Fibroblast of lung (primary cell): ENCODE measurements at regions not wholly inside any gene's neighbourhood (a gene's known extent, or its start where the extent isn't known, plus 50 kb on each side); places are given as distances from the start of the nearest gene placed in this dataset.

ENCODE experiments used
- DNase-seq, 2 donors: peaks; one replicate each; pipeline versions ENCODE4 v3.0.0 to v3.0.0-alpha.2; 2010; ENCODE audit warnings: low read depth in 2 of 2
- H2AFZ ChIP-seq: 2 replicates; pipeline ENCODE4 v1.5.1; 2012; ENCODE audit warnings: low read length, control low read depth, inconsistent platforms
- H3K27ac ChIP-seq: 2 replicates; pipeline ENCODE4 v1.5.1; 2011; ENCODE audit warnings: low read length, control low read depth; ENCODE audit not compliant: insufficient read depth
- H3K27me3 ChIP-seq: 2 replicates; pipeline ENCODE4 v1.5.1; 2011; ENCODE audit warnings: mild to moderate bottlenecking, low read length; ENCODE audit not compliant: control insufficient read depth, insufficient read depth
- H3K36me3 ChIP-seq: 2 replicates; pipeline ENCODE4 v1.5.1; 2011; ENCODE audit warnings: low read length; ENCODE audit not compliant: control insufficient read depth, insufficient read depth
- H3K4me1 ChIP-seq: 2 replicates; pipeline ENCODE4 v1.5.1; 2011; ENCODE audit warnings: low read length; ENCODE audit not compliant: control insufficient read depth, insufficient read depth; ENCODE audit errors: extremely low read depth
- H3K4me2 ChIP-seq: 2 replicates; pipeline ENCODE4 v1.5.1; 2011; ENCODE audit warnings: low read length, control low read depth; ENCODE audit not compliant: insufficient read depth; ENCODE audit errors: extremely low read depth
- H3K4me3 ChIP-seq, 4 experiments: fragments of 200-600 bp in 1 of 4; sonication (generic) in 1 of 4; replicated peaks in 1 of 4; 2 replicates each; pipeline ENCODE4 v1.5.1; 2011 to 2016; ENCODE audit warnings: low read length in 4 of 4, low read depth in 3 of 4, mild to moderate bottlenecking in 3 of 4, control low read depth in 2 of 4, inconsistent platforms in 1 of 4, mixed read lengths in 1 of 4; ENCODE audit not compliant: insufficient read depth in 1 of 4; ENCODE audit errors: control extremely low read depth in 1 of 4
- H3K79me2 ChIP-seq: 2 replicates; pipeline ENCODE4 v1.5.1; 2012; ENCODE audit warnings: mild to moderate bottlenecking, low read length, inconsistent platforms; ENCODE audit not compliant: control insufficient read depth, insufficient read depth
- H3K9ac ChIP-seq: 2 replicates; pipeline ENCODE4 v1.5.1; 2011; ENCODE audit warnings: mild to moderate bottlenecking, low read length, control low read depth; ENCODE audit not compliant: insufficient read depth
- H3K9me3 ChIP-seq: 2 replicates; pipeline ENCODE4 v1.5.1; 2012; ENCODE audit warnings: low read depth, low read length; ENCODE audit not compliant: control insufficient read depth, insufficient read depth
- H4K20me1 ChIP-seq: 2 replicates; pipeline ENCODE4 v1.5.1; 2011; ENCODE audit warnings: low read length; ENCODE audit not compliant: control insufficient read depth, insufficient read depth; ENCODE audit errors: extremely low read depth
- EZH2 ChIP-seq: IDR thresholded peaks from 2 replicates; pipeline ENCODE4 v1.5.1; 2012; ENCODE audit warnings: low read length, control low read depth, mild to moderate bottlenecking; ENCODE audit errors: missing control alignments
- TF ChIP-seq, protein P1 (sequence below), 2 donors: IDR thresholded peaks in 1 of 2; conservative IDR thresholded peaks in 1 of 2; 1 replicate in 1 of 2; 2 replicates in 1 of 2; pipeline ENCODE4 v1.5.1; 2011 to 2012; ENCODE audit warnings: low read length in 2 of 2, control low read depth in 1 of 2, inconsistent platforms in 1 of 2, low read depth in 1 of 2, mild to moderate bottlenecking in 1 of 2

DNA sequence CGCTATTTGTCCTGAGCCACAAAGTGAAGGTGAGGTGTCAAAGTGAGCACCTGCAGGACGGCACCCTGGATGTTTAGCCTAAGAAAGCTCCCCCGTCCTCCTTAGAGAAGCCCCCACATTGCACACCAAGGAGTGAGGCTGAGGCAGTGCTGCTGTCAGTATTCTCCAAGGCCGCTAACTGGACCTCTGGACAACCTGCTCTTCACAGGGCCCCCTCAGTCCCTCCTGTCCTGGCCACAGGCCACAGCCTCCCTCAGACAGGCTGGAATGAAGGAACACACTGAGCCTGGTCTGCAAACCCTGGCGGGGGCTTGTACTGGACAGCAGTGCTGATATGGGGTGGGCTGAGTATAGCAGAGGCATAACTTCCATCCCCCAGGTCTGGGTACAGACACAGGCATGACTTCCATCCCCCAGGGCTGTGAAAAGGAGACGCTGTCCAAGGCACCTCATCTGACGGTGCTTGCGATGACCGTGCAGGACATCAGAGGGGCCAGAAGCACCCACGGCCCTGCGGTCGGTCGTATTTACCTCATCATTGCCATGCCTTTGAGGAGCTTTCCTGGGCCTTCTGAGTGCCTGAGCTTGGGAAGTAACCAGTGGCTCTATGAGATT is 82.4 kb upstream of the DIO3 start:
- DNase-seq, result no peak
- Histone ChIP-seq H3K36me3 (no peaks in the 10 kb centered on the region), H3K9me3 (no peaks in the 10 kb centered on the region), H3K4me3 (no peak overlapping the region), H3K4me2 (no peak overlapping the region), H3K27ac (no peak overlapping the region), H3K79me2 (no peaks in the 10 kb centered on the region), H2AFZ (no peak overlapping the region), H3K9ac (no peak overlapping the region), H3K4me1 (peaks cover 4% of the 10 kb centered on the region), H3K27me3 (no peaks in the 10 kb centered on the region), H4K20me1 (no peaks in the 10 kb centered on the region)
- TF ChIP-seq, protein P1, sequence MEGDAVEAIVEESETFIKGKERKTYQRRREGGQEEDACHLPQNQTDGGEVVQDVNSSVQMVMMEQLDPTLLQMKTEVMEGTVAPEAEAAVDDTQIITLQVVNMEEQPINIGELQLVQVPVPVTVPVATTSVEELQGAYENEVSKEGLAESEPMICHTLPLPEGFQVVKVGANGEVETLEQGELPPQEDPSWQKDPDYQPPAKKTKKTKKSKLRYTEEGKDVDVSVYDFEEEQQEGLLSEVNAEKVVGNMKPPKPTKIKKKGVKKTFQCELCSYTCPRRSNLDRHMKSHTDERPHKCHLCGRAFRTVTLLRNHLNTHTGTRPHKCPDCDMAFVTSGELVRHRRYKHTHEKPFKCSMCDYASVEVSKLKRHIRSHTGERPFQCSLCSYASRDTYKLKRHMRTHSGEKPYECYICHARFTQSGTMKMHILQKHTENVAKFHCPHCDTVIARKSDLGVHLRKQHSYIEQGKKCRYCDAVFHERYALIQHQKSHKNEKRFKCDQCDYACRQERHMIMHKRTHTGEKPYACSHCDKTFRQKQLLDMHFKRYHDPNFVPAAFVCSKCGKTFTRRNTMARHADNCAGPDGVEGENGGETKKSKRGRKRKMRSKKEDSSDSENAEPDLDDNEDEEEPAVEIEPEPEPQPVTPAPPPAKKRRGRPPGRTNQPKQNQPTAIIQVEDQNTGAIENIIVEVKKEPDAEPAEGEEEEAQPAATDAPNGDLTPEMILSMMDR (conservative IDR thresholded peaks at IDR 0.05 in 1 of 2, IDR thresholded peaks at IDR 0.05 in 1 of 2; ENCODE audit: low read depth in 1 of 2, low read length in 2 of 2), result no peak
- no peak for TF ChIP-seq EZH2

DNA sequence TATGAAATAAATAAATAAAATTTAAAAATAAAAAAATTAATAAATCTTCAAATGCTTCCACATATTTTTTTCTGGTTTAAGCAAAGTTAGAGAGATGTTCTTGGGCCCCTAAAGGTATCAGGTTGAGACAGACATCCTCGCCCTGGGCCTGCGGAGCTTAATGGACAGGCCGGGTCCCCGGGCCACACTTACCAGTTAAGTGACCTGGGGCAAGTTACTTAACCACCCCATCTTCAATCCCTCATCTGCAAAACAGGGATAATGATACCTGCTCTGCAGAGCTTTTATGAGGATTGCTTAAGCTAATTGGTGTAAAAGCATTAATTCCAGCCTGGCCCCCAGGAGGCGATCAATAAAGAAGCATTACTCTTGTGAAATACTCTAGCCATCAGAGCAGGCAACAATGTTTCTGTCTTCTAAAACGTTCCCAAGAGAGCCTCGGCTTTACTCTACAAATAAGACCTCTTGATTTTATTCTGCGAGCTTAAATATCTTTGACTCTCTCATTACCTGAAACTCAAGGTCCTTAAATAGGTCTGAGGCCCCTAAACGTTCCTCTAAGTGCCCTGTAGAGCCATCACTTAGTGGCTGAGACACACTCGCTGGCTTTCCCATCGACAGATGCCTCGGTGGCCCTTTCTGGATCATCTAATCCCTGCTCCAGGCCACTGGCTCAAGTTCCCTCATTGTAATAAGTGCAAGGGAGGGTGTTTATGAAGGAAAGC is 81.1 kb upstream of the DIO3 start:
- no peaks in the 10 kb centered on the region for H4K20me1 ChIP-seq
- no peaks in the 10 kb centered on the region for H3K36me3 ChIP-seq
- no peak for DNase-seq
- H3K27ac ChIP-seq, result no peak overlapping the region
- no peak overlapping the region for H2AFZ ChIP-seq
- H3K4me2 ChIP-seq, result no peak overlapping the region
- H3K79me2 ChIP-seq, result no peaks in the 10 kb centered on the region
- TF ChIP-seq EZH2, result no peak
- TF ChIP-seq, protein P1 (conservative IDR thresholded peaks at IDR 0.05 in 1 of 2, IDR thresholded peaks at IDR 0.05 in 1 of 2; ENCODE audit: low read depth in 1 of 2, low read length in 2 of 2), result peak in 1 of 2 donors; percentile 2
- H3K9me3 ChIP-seq, result no peaks in the 10 kb centered on the region
- H3K9ac ChIP-seq, result no peak overlapping the region
- peaks cover 4% of the 10 kb centered on the region for H3K4me1 ChIP-seq
- H3K27me3 ChIP-seq, result no peaks in the 10 kb centered on the region
- no peak overlapping the region for H3K4me3 ChIP-seq

DNA sequence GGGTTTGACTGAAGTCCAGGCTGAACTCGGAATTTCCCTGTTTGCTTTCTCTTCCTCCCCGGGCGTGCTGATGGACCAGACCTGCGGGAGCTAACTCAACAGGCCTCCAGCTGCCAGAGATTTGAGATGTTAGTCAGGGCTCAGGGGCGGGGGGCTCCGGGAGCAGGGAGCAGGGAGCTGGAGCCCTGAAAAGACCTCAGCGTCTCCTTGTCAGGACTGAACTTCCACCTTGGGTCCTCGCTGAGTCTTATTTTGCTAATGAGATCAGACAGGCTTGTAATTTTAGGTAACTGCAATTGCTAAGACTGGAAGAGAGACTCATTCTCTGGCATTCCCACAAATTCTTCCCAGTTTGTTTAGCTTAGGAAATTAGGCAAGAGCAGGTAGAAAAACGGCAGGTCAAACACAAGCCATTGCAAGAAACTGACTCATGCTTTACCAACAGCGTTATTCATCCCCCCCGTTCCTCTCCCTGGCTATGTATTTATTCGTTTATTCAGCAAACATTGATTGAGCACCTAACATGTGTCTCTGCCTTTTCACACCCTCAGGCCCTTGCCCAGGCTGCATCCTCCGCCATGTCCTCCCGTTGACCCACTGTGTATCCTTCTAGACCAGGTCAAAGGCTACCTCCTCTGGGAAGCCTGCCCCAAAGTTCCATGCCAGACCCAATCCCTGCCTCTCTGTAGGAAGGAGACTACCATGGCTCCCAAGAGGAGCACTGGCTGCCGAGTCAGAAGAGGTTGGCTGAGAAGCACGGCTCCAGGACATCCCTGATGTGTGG is 80.4 kb upstream of the DIO3 start:
- H4K20me1 ChIP-seq, result no peaks in the 10 kb centered on the region
- H2AFZ ChIP-seq, result no peak overlapping the region
- no peaks in the 10 kb centered on the region for H3K9me3 ChIP-seq
- H3K27ac ChIP-seq, result no peak overlapping the region
- peaks cover 2% of the 10 kb centered on the region for H3K4me1 ChIP-seq
- DNase-seq, result peak; percentile 83 to 93
- no peak overlapping the region for H3K4me3 ChIP-seq
- H3K4me2 ChIP-seq, result no peak overlapping the region
- no peak overlapping the region for H3K9ac ChIP-seq
- H3K27me3 ChIP-seq, result no peaks in the 10 kb centered on the region
- no peaks in the 10 kb centered on the region for H3K36me3 ChIP-seq
- TF ChIP-seq EZH2, result no peak
- TF ChIP-seq, protein P1 (conservative IDR thresholded peaks at IDR 0.05 in 1 of 2, IDR thresholded peaks at IDR 0.05 in 1 of 2; ENCODE audit: low read depth in 1 of 2, low read length in 2 of 2), result no peak
- no peaks in the 10 kb centered on the region for H3K79me2 ChIP-seq
